HUES48 (cell line): ENCODE measurements at regions not wholly inside any gene's neighbourhood (a gene's known extent, or its start where the extent isn't known, plus 50 kb on each side); places are given as distances from the start of the nearest gene placed in this dataset.

ENCODE experiments used
- H3K27ac ChIP-seq: one replicate; pipeline ENCODE4 v1.7.0; 2013; ENCODE audit warnings: low read depth, low read length, inconsistent platforms
- H3K27me3 ChIP-seq: 2 replicates; pipeline ENCODE4 v1.6.1; 2013; ENCODE audit warnings: mild to moderate bottlenecking, low read length; ENCODE audit not compliant: control insufficient read depth, insufficient read depth
- H3K36me3 ChIP-seq: 2 replicates; pipeline ENCODE4 v1.6.1; 2013; ENCODE audit warnings: low read length; ENCODE audit not compliant: control insufficient read depth, insufficient read depth
- H3K4me1 ChIP-seq: 2 replicates; pipeline ENCODE4 v1.6.1; 2013; ENCODE audit warnings: mild to moderate bottlenecking, low read length; ENCODE audit not compliant: control insufficient read depth, insufficient read depth
- H3K4me3 ChIP-seq: 2 replicates; pipeline ENCODE4 v1.5.1; 2013; ENCODE audit warnings: mild to moderate bottlenecking, low read depth, low read length
- H3K9ac ChIP-seq: 2 replicates; pipeline ENCODE4 v1.6.1; 2013; ENCODE audit warnings: mild to moderate bottlenecking, low read depth, low read length, moderate library complexity
- H3K9me3 ChIP-seq: 2 replicates; pipeline ENCODE4 v1.6.1; 2013; ENCODE audit warnings: low read length; ENCODE audit not compliant: control insufficient read depth, insufficient read depth

- H3K9me3 ChIP-seq, result no peaks in the 10 kb centered on the region
- H3K9ac ChIP-seq, result no peak overlapping the region
- no peak overlapping the region for H3K27ac ChIP-seq
- H3K27me3 ChIP-seq, result no peaks in the 10 kb centered on the region
- peaks cover 5% of the 10 kb centered on the region for H3K4me1 ChIP-seq
- no peaks in the 10 kb centered on the region for H3K36me3 ChIP-seq
- H3K4me3 ChIP-seq, result no peak overlapping the region
These were observed 271.7 kb downstream of the NDUFA10 start for GRCh38 chr2:239753401-239753837.

- H3K4me1 ChIP-seq, result peaks cover under 1% of the 10 kb centered on the region
- H3K27ac ChIP-seq, result no peak overlapping the region
- H3K36me3 ChIP-seq, result no peaks in the 10 kb centered on the region
- H3K9me3 ChIP-seq, result no peaks in the 10 kb centered on the region
- no peak overlapping the region for H3K4me3 ChIP-seq
- H3K27me3 ChIP-seq, result no peaks in the 10 kb centered on the region
- H3K9ac ChIP-seq, result no peak overlapping the region
These were observed 272.2 kb downstream of the NDUFA10 start for GRCh38 chr2:239752951-239753350.

DNA sequence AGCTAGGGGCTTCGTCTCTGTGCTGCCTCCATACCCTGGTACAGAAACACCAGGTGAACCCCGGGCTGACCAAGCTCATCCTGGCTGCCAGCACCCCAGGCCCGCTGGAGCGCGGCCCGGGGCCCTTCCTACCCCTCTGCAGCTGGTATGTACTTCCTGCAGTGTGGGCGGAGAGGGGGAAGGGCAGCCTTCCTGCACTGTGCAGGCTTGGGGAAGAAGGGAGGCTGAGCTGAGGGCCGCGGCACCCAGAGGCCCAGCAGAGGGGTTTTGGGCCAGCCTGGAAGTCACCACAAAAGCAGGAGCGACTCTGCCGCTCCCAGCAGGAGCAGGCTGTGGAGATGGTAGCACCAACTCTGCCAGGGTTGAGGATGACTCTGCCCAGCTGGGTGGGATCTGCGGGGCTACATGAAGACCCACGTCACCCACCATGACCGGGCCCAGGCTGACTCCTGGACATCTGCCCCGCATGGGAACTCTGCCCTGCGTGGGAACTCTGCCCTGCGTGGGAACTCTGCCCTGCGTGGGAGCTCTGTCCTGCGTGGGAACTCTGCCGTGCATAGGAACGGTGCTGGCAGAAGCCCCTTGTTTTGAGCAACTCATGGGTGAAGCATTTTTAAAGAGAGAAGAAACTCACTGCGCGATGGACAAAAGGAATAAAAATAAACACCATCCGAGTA lies 273.3 kb downstream of the NDUFA10 start:
- no peaks in the 10 kb centered on the region for H3K27me3 ChIP-seq
- H3K4me1 ChIP-seq, result no peaks in the 10 kb centered on the region; the same call in 1 of the 2 replicates
- no peaks in the 10 kb centered on the region for H3K36me3 ChIP-seq
- no peaks in the 10 kb centered on the region for H3K9me3 ChIP-seq
- H3K4me3 ChIP-seq, result no peak overlapping the region
- no peak overlapping the region for H3K27ac ChIP-seq
- H3K9ac ChIP-seq, result no peak overlapping the region

DNA sequence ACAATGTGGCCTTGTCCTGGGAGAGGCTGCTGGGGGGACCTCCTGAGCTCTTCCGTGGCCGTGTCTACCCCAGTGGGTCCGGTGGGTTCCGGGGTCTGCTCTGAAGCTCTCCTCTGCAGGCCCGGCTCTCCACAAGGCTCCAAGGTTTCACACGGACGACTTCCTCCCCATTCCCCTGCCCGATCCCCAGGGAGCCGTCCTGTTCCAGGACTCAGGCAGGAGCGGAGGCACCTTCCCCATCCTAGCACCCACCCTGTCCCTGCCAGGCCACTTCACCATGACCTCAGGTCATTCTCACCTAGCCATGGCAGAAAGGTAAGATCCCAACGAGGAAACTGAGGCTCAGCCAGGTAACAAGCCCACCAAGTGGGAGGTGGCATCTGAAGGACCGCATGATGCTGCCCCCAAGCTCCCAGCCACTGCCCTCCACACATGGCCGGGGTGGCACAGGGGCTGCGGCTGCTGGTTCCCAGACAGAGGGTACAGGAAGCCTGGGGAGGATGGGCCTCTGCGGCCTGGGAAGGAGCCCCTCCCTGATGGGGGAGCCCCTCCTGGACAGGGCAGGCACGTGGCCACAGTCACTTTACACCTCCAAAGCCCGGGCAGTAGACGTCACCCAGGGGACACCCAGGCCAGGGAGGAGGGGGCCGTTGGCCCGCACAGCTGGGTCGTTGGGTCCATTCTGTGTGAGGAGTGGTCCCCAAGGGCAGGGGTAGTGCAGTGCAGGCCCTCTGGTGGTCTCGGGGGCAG lies 274.0 kb downstream of the NDUFA10 start:
- no peak overlapping the region for H3K9ac ChIP-seq
- no peak overlapping the region for H3K27ac ChIP-seq
- no peaks in the 10 kb centered on the region for H3K27me3 ChIP-seq

DNA sequence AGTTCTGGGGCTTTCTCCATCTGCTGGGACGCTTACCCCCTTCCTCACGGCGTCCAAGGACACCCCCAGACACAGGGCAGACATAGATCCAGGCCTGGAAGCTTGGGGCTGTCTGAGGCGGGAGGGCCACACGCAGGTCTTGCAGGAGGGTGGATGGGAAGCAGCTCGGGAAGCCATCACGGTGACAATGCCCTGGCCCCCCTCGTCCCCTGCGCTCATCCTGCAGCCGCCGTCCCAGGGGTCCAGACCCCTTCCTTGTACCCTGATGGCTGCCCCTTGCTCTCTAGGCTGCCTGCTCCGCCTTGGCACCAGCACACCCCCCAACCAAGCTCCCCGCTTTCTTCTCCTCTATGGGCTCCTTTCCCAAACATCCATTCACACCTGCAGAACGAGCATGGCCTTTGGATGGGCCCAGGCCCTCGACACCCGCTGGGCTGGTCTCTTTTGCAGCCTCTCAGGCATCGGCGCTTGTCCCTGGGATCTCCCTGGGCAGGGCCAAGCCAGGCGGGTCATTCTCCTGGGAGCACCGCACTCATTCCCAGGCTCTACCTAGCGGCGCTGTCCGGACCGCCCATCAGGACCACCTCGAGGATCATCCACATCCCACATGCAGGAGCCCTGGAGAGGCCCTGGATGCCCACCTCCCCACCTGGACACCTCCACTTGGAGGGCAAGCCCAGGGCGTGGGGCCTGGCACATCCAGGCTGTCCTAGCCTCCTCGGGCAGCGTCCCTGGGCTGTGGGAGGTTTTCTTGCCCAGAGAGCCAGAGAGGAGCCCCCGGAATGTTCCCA lies 274.9 kb downstream of the NDUFA10 start:
- no peaks in the 10 kb centered on the region; the same call in 1 of the 2 replicates for H3K4me1 ChIP-seq
- no peak overlapping the region for H3K9ac ChIP-seq
- H3K27ac ChIP-seq, result no peak overlapping the region
- no peak overlapping the region for H3K4me3 ChIP-seq
- no peaks in the 10 kb centered on the region for H3K9me3 ChIP-seq
- no peaks in the 10 kb centered on the region for H3K27me3 ChIP-seq
- H3K36me3 ChIP-seq, result no peaks in the 10 kb centered on the region

More for the DNA sequence above, 274.0 kb downstream of the NDUFA10 start:
- no peaks in the 10 kb centered on the region for H3K36me3 ChIP-seq
- no peak overlapping the region for H3K4me3 ChIP-seq
- H3K4me1 ChIP-seq, result no peaks in the 10 kb centered on the region; the same call in 1 of the 2 replicates
- no peaks in the 10 kb centered on the region for H3K9me3 ChIP-seq

- no peak overlapping the region for H3K4me3 ChIP-seq
- no peaks in the 10 kb centered on the region for H3K9me3 ChIP-seq
- no peaks in the 10 kb centered on the region; the same call in 1 of the 2 replicates for H3K4me1 ChIP-seq
- no peaks in the 10 kb centered on the region for H3K27me3 ChIP-seq
- H3K27ac ChIP-seq, result no peak overlapping the region
- no peak overlapping the region for H3K9ac ChIP-seq
- no peaks in the 10 kb centered on the region for H3K36me3 ChIP-seq
These were observed 275.8 kb downstream of the NDUFA10 start for GRCh38 chr2:239749272-239749873.

GRCh38 chr2:239748811-239749210 lies 276.3 kb downstream of the NDUFA10 start:
- Histone ChIP-seq H3K4me1 (no peaks in the 10 kb centered on the region; the same call in 1 of the 2 replicates), H3K27ac (no peak overlapping the region), H3K9ac (no peak overlapping the region), H3K4me3 (no peak overlapping the region), H3K27me3 (no peaks in the 10 kb centered on the region), H3K36me3 (no peaks in the 10 kb centered on the region), H3K9me3 (no peaks in the 10 kb centered on the region)

DNA sequence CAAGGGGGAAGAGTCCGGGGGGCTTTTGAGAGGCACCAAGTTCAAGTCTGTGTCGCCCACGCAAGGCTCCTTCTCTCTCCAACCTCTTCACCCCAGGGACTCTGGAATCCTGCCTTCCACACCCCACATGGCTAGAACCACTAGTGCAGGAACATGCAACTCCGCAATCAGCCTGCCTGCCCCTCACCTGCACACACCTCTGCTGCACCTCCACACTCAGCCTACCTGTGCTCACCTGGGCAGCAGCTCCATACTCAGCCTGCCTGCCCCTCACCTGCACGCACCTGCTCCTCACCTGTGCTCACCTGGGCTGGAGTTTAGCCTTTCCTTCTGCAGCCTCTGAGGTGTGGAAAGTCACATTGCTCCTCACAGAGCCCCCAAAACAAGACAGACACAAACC lies 277.4 kb downstream of the NDUFA10 start:
- Histone ChIP-seq H3K9ac (no peak overlapping the region), H3K27ac (no peak overlapping the region), H3K9me3 (no peaks in the 10 kb centered on the region), H3K4me1 (no peaks in the 10 kb centered on the region; the same call in 1 of the 2 replicates), H3K36me3 (no peaks in the 10 kb centered on the region), H3K4me3 (no peak overlapping the region), H3K27me3 (no peaks in the 10 kb centered on the region)

DNA sequence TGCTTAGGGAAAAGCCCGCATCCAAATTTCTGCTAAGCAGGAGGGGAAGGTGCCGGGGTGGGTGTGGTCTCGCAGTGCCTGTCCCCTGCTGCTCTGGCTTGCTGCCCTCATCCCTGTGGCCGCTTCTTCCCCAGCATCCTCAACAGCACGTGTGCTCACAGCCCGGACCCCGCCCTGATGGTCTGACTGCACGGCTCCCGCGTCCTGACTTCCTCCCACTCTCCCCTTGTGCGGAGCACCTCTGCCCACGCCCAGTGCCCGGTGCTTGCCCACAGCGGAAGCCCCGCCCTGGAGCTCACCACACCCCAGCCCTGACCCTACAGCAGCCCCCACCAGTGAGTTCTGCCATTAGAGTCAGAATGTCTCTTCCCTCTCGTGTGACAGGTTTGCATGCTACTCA lies 277.9 kb downstream of the NDUFA10 start:
- no peaks in the 10 kb centered on the region for H3K36me3 ChIP-seq
- no peaks in the 10 kb centered on the region for H3K27me3 ChIP-seq
- no peaks in the 10 kb centered on the region; the same call in 1 of the 2 replicates for H3K4me1 ChIP-seq
- no peak overlapping the region for H3K9ac ChIP-seq
- no peak overlapping the region for H3K4me3 ChIP-seq
- no peaks in the 10 kb centered on the region for H3K9me3 ChIP-seq
- H3K27ac ChIP-seq, result no peak overlapping the region

DNA sequence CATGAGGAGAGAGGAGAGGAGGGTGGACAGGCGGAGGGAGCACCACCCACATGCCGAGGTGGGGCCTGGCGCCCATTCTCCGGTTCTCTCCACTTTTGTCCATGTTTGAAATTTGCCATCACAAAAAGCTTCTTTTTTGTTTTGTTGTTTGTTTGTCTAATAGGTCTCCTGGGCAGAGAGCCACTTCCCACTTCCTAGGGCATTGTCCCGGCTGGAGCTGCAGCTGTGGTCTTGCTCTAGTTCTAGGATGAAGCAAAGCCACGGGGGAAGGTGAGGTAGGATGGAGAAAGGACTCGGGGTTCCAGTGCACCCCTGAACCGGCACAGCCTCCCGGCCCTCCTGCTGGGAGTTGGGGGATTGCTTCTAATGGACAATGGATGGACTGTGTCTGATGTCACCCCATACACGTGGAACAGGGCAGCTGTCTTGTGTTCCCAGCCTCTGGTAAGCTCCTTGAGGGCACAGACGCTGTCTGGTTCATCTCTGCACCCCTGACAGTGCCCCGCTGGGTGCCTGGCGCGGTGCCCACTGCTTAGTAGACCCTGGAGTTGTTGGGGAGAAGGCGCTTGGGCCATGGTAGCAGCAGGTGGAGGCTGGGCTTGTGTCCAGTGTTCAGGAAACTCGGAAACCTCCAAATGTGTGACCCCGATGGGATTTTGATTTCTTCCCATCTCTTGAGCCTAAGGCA lies 278.4 kb downstream of the NDUFA10 start:
- no peak overlapping the region for H3K9ac ChIP-seq
- H3K27me3 ChIP-seq, result no peaks in the 10 kb centered on the region
- H3K9me3 ChIP-seq, result no peaks in the 10 kb centered on the region
- no peak overlapping the region for H3K4me3 ChIP-seq
- no peaks in the 10 kb centered on the region; the same call in 1 of the 2 replicates for H3K4me1 ChIP-seq
- H3K27ac ChIP-seq, result no peak overlapping the region
- H3K36me3 ChIP-seq, result no peaks in the 10 kb centered on the region
